Endothelial cell of umbilical vein (primary cell): ENCODE measurements at regions not wholly inside any gene's neighbourhood (a gene's known extent, or its start where the extent isn't known, plus 50 kb on each side); places are given as distances from the start of the nearest gene placed in this dataset.

Experiments
- BruUV-seq: library from RNA; stranded (reverse); fragments of 400-500 nt; replicated peaks from 2 replicates; lab custom pipeline; 2021; lab: Mats Ljungman, UMichigan
- CTCF ChIA-PET: fragments of 300-600, 350-600 bp; sonication (Branson Sonifier 250); formaldehyde crosslinking; loops from one replicate; lab custom pipeline; 2021; ENCODE audit warnings: antibody characterized with exemption, inconsistent platforms; lab: Charles Lee
- POLR2A ChIA-PET: fragments of 300-600, 350-600 bp; sonication (Branson Sonifier 250); formaldehyde crosslinking; loops from one replicate; lab custom pipeline; 2021; ENCODE audit warnings: antibody characterized with exemption, inconsistent platforms; lab: Charles Lee
- DNase-seq: peaks from one replicate; pipeline ENCODE4 v3.0.0-alpha.2; 2011; ENCODE audit warnings: low read depth, low spot score
- FAIRE-seq: peaks from 2 replicates; lab custom pipeline; 2011; peaks lifted over from hg19 to GRCh38; lab: Jason Lieb, UNC
- H2AFZ ChIP-seq: 2 replicates; pipeline ENCODE4 v1.6.0; 2012; ENCODE audit warnings: low read depth, low read length, control low read depth, inconsistent platforms
- H3K27ac ChIP-seq: 2 replicates; pipeline ENCODE4 v1.5.1; 2011; ENCODE audit warnings: low read depth, mild to moderate bottlenecking, control low read depth, low read length, moderate library complexity; ENCODE audit not compliant: insufficient read depth
- H3K27me3 ChIP-seq, 2 experiments: 2 replicates each; pipeline versions ENCODE4 v1.6.0 to v1.6.1; 2011; ENCODE audit warnings: low read length in 2 of 2, mixed read lengths in 1 of 2; ENCODE audit not compliant: control insufficient read depth in 2 of 2, insufficient read depth in 2 of 2
- H3K36me3 ChIP-seq, 2 experiments: 2 replicates in 1 of 2; 3 replicates in 1 of 2; pipeline ENCODE4 v1.5.1; 2011; ENCODE audit warnings: low read length in 2 of 2, mild to moderate bottlenecking in 1 of 2, moderate library complexity in 1 of 2; ENCODE audit not compliant: control insufficient read depth in 2 of 2, insufficient read depth in 2 of 2; ENCODE audit errors: extremely low read depth in 1 of 2
- H3K4me1 ChIP-seq: 3 replicates; pipeline ENCODE4 v1.5.1; 2011; ENCODE audit warnings: mild to moderate bottlenecking, low read length; ENCODE audit not compliant: control insufficient read depth, insufficient read depth; ENCODE audit errors: extremely low read depth
- H3K4me2 ChIP-seq: 2 replicates; pipeline ENCODE4 v1.6.1; 2011; ENCODE audit warnings: low read length, control low read depth, mixed read lengths; ENCODE audit not compliant: insufficient read depth
- H3K4me3 ChIP-seq, 3 experiments: fragments of 200-600 bp in 1 of 3; sonication (generic), shearing (Covaris generic) in 1 of 3; replicated peaks in 1 of 3; 2 replicates each; pipeline ENCODE4 v1.5.1; 2011 to 2016; ENCODE audit warnings: control low read depth in 3 of 3, low read length in 3 of 3, mild to moderate bottlenecking in 2 of 3, inconsistent platforms in 1 of 3, low read depth in 1 of 3, moderate library complexity in 1 of 3; ENCODE audit not compliant: insufficient read depth in 1 of 3
- H3K79me2 ChIP-seq: 2 replicates; pipeline ENCODE4 v1.6.0; 2012; ENCODE audit warnings: low read length, inconsistent platforms; ENCODE audit not compliant: control insufficient read depth, insufficient read depth
- H3K9ac ChIP-seq: replicated peaks from 2 replicates; pipeline ENCODE3; 2011; ENCODE audit warnings: low read length, control low read depth; ENCODE audit not compliant: insufficient read depth; ENCODE audit errors: extremely low read depth
- H3K9me1 ChIP-seq: replicated peaks from 3 replicates; pipeline ENCODE4 v1.6.0; 2011; ENCODE audit warnings: mild to moderate bottlenecking, low read length; ENCODE audit not compliant: control insufficient read depth, insufficient read depth; ENCODE audit errors: extremely low read depth
- H3K9me3 ChIP-seq: replicated peaks from 2 replicates; pipeline ENCODE4 v1.5.1; 2012; ENCODE audit warnings: low read length, inconsistent platforms; ENCODE audit not compliant: control insufficient read depth, insufficient read depth
- H4K20me1 ChIP-seq: replicated peaks from 2 replicates; pipeline ENCODE3; 2011; ENCODE audit warnings: mild to moderate bottlenecking, low read length; ENCODE audit not compliant: control insufficient read depth, insufficient read depth; ENCODE audit errors: extremely low read depth
- EZH2 ChIP-seq: IDR thresholded peaks from 2 replicates; pipeline ENCODE4 v1.6.1; 2012; ENCODE audit warnings: borderline replicate concordance, low read depth, mild to moderate bottlenecking, moderate library complexity, low read length, inconsistent platforms; ENCODE audit not compliant: severe bottlenecking
- FOS ChIP-seq: IDR thresholded peaks from 2 replicates; pipeline ENCODE4 v1.6.1; 2011; ENCODE audit warnings: mild to moderate bottlenecking, low read length, moderate library complexity, borderline replicate concordance; ENCODE audit not compliant: insufficient read depth
- GATA2 ChIP-seq: IDR thresholded peaks from 2 replicates; pipeline ENCODE4 v1.7.0; 2011; ENCODE audit warnings: low read depth, mild to moderate bottlenecking, moderate library complexity, mixed read lengths, low read length; ENCODE audit not compliant: insufficient read length, insufficient read depth
- JUN ChIP-seq: IDR thresholded peaks from 2 replicates; pipeline ENCODE4 v1.6.1; 2011; ENCODE audit warnings: borderline replicate concordance, low read depth; ENCODE audit not compliant: insufficient read length, insufficient read depth
- MYC ChIP-seq: IDR thresholded peaks from one replicate; pipeline ENCODE4 v1.6.1; 2011; ENCODE audit warnings: mild to moderate bottlenecking, low read depth, low read length
- POLR2A ChIP-seq: IDR thresholded peaks from 2 replicates; pipeline ENCODE4 v1.6.1; 2012; ENCODE audit warnings: low read depth, mild to moderate bottlenecking, control low read depth, low read length
- POLR2AphosphoS5 ChIP-seq: IDR thresholded peaks from 2 replicates; pipeline ENCODE4 v1.6.1; 2012; ENCODE audit warnings: low read depth, mild to moderate bottlenecking, control low read depth, low read length, moderate library complexity; ENCODE audit not compliant: insufficient read depth
- dilution Hi-C: fragments of 300-500 bp; cut with MboI; formaldehyde crosslinking; loops from one replicate; pipeline ENCODE4 v1.15.0; 2019; ENCODE audit warnings: low sequenced_read_pairs; ENCODE audit not compliant: extremely low pct_ligation_motif_present
- intact Hi-C: fragments of 100-400 bp; cut with micrococcal nuclease; formaldehyde crosslinking; loops from one replicate; pipeline ENCODE4 v1.10.0; 2022
- TF ChIP-seq, protein P1 (sequence below): IDR thresholded peaks from 2 replicates; pipeline ENCODE4 v1.6.1; 2011; ENCODE audit not compliant: insufficient read depth, insufficient read length
- TF ChIP-seq, protein P2 (sequence below), 2 donors: IDR thresholded peaks; 1 replicate in 1 of 2; 2 replicates in 1 of 2; pipeline ENCODE4 v1.5.1; 2011; ENCODE audit warnings: low read length in 2 of 2, mild to moderate bottlenecking in 2 of 2, moderate library complexity in 2 of 2, control low read depth in 1 of 2, inconsistent platforms in 1 of 2, low read depth in 1 of 2; ENCODE audit not compliant: insufficient read depth in 1 of 2; ENCODE audit errors: extremely low read depth in 1 of 2

DNA sequence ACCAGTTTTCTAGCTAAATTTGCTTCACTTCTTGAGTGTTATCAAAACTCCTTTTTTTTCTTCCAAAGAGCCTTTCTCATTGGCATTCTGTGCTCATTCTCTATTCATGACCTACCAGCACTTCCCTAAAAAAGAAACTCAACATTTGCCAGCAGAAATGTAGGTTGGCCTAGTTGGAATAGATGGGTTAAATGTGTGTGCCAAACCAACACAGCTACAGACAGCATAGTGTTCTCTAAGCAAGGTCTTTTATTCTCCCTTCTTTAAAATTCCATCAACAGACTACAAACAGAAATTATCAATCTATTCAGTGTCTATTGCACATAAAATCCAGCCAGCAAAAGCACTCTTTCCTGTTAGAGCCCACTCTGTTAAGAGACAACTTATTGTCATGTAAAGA lies 255.8 kb upstream of the PUM3 start:
- no peak for DNase-seq
- H3K4me1 ChIP-seq = no peaks in the 10 kb centered on the region
- H3K4me3 ChIP-seq = no peak overlapping the region
- no peaks in the 10 kb centered on the region for H3K79me2 ChIP-seq
- BruUV-seq = no TSS peak
- CTCF ChIA-PET = no interaction called here
- no peak overlapping the region for H3K4me2 ChIP-seq
- no peak overlapping the region for H3K27ac ChIP-seq
- no peak overlapping the region for H2AFZ ChIP-seq
- H3K9me1 ChIP-seq = no peaks in the 10 kb centered on the region
- no peak for FAIRE-seq
- H3K9me3 ChIP-seq = no peaks in the 10 kb centered on the region
- H4K20me1 ChIP-seq = no peaks in the 10 kb centered on the region
- no peak overlapping the region for H3K9ac ChIP-seq
- H3K27me3 ChIP-seq = no peaks in the 10 kb centered on the region
- no peaks in the 10 kb centered on the region for H3K36me3 ChIP-seq
- POLR2A ChIA-PET = no interaction called here
- intact Hi-C loops (no loop called here), dilution Hi-C loops (no loop called here)
- TF ChIP-seq MYC (no peak), POLR2AphosphoS5 (no peak), FOS (no peak)
- TF ChIP-seq, protein P1, sequence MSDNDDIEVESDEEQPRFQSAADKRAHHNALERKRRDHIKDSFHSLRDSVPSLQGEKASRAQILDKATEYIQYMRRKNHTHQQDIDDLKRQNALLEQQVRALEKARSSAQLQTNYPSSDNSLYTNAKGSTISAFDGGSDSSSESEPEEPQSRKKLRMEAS = no peak

DNA sequence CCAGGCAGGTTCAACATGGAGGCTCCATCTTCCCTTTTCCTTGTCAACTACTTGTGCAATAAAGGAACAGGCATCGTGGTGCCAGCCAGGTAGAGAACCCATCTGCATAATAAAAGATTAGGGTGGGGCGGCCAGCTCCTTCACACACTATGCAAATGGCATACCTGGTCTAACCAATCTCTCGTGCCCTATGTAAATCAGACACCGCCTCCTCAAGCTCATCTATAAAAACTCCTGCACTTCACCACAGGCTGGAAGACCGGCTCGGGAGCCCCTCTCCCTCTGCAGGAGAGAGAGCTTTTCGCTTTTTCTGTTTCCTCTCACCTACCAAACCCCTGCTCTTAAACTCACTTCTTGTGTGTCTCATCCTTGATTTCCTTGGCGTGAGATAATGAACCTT lies 244.3 kb upstream of the PUM3 start:
- ChIA-PET POLR2A (no interaction called here), CTCF (no interaction called here)
- Histone ChIP-seq H4K20me1 (no peaks in the 10 kb centered on the region), H3K9ac (no peak overlapping the region), H3K79me2 (no peaks in the 10 kb centered on the region), H3K4me3 (no peak overlapping the region), H3K27ac (no peak overlapping the region), H3K36me3 (no peaks in the 10 kb centered on the region), H3K4me2 (no peak overlapping the region), H2AFZ (no peak overlapping the region), H3K27me3 (no peaks in the 10 kb centered on the region), H3K9me3 (no peaks in the 10 kb centered on the region), H3K9me1 (no peaks in the 10 kb centered on the region), H3K4me1 (no peaks in the 10 kb centered on the region)
- no TSS peak for BruUV-seq
- dilution Hi-C loops (no loop called here), intact Hi-C loops (no loop called here)
- no peak for DNase-seq
- TF ChIP-seq POLR2A (no peak), JUN (no peak), GATA2 (no peak), FOS (no peak), EZH2 (no peak), POLR2AphosphoS5 (no peak)
- TF ChIP-seq, protein P2, sequence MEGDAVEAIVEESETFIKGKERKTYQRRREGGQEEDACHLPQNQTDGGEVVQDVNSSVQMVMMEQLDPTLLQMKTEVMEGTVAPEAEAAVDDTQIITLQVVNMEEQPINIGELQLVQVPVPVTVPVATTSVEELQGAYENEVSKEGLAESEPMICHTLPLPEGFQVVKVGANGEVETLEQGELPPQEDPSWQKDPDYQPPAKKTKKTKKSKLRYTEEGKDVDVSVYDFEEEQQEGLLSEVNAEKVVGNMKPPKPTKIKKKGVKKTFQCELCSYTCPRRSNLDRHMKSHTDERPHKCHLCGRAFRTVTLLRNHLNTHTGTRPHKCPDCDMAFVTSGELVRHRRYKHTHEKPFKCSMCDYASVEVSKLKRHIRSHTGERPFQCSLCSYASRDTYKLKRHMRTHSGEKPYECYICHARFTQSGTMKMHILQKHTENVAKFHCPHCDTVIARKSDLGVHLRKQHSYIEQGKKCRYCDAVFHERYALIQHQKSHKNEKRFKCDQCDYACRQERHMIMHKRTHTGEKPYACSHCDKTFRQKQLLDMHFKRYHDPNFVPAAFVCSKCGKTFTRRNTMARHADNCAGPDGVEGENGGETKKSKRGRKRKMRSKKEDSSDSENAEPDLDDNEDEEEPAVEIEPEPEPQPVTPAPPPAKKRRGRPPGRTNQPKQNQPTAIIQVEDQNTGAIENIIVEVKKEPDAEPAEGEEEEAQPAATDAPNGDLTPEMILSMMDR (IDR thresholded peaks at IDR 0.05; ENCODE audit: extremely low read depth in 1 of 2, insufficient read depth in 1 of 2, low read depth in 1 of 2, low read length in 2 of 2) = no peak
- FAIRE-seq = no peak
